Nephron progenitor cell (in vitro differentiated cells): ENCODE measurements at regions not wholly inside any gene's neighbourhood (a gene's known extent, or its start where the extent isn't known, plus 50 kb on each side); places are given as distances from the start of the nearest gene placed in this dataset.

Experiments used
- DNase-seq: peaks from one replicate; pipeline ENCODE4 v3.0.0; 2021
- H3K27ac Mint-ChIP-seq: 2 replicates; pipeline ENCODE4 v1.8.0; 2021; ENCODE audit warnings: mild to moderate bottlenecking, moderate library complexity, mixed read lengths
- H3K27me3 Mint-ChIP-seq: 2 replicates; pipeline ENCODE4 v1.8.0; 2021; ENCODE audit warnings: mild to moderate bottlenecking, low read depth, mixed read lengths; ENCODE audit not compliant: poor library complexity
- H3K36me3 Mint-ChIP-seq: 2 replicates; pipeline ENCODE4 v1.8.0; 2021; ENCODE audit warnings: low read depth, mixed read lengths
- H3K4me1 Mint-ChIP-seq: 2 replicates; pipeline ENCODE4 v1.8.0; 2021; ENCODE audit warnings: mixed read lengths
- H3K4me3 Mint-ChIP-seq: 2 replicates; pipeline ENCODE4 v1.8.0; 2021; ENCODE audit warnings: mild to moderate bottlenecking, moderate library complexity, mixed read lengths
- H3K9me3 Mint-ChIP-seq: 2 replicates; pipeline ENCODE4 v1.8.0; 2021; ENCODE audit warnings: mild to moderate bottlenecking, moderate library complexity, mixed read lengths
- TF ChIP-seq, protein P1 (sequence below): fragments of 200-600 bp; sonication (generic); IDR thresholded peaks from 2 replicates; pipeline ENCODE4 v1.5.0; 2021; ENCODE audit warnings: antibody characterized with exemption

GRCh38 chr3:168443965-168444364, 348.2 kb upstream of the GOLIM4 start:
- Mint-ChIP-seq H3K27me3 (peaks cover 3% of the 10 kb centered on the region), H3K4me3 (no peak overlapping the region), H3K4me1 (peaks cover 20% of the 10 kb centered on the region), H3K36me3 (no peaks in the 10 kb centered on the region), H3K27ac (no peak overlapping the region), H3K9me3 (no peaks in the 10 kb centered on the region)
- no peak for DNase-seq
- TF ChIP-seq, protein P1, sequence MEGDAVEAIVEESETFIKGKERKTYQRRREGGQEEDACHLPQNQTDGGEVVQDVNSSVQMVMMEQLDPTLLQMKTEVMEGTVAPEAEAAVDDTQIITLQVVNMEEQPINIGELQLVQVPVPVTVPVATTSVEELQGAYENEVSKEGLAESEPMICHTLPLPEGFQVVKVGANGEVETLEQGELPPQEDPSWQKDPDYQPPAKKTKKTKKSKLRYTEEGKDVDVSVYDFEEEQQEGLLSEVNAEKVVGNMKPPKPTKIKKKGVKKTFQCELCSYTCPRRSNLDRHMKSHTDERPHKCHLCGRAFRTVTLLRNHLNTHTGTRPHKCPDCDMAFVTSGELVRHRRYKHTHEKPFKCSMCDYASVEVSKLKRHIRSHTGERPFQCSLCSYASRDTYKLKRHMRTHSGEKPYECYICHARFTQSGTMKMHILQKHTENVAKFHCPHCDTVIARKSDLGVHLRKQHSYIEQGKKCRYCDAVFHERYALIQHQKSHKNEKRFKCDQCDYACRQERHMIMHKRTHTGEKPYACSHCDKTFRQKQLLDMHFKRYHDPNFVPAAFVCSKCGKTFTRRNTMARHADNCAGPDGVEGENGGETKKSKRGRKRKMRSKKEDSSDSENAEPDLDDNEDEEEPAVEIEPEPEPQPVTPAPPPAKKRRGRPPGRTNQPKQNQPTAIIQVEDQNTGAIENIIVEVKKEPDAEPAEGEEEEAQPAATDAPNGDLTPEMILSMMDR = no peak

- Mint-ChIP-seq H3K36me3 (no peaks in the 10 kb centered on the region), H3K9me3 (no peaks in the 10 kb centered on the region), H3K27me3 (peaks cover 3% of the 10 kb centered on the region), H3K27ac (peak overlapping the region; percentile 90), H3K4me1 (peaks cover 20% of the 10 kb centered on the region), H3K4me3 (no peak overlapping the region)
- DNase-seq = no peak
- TF ChIP-seq, protein P1 = no peak
These were observed 346.8 kb upstream of the GOLIM4 start for GRCh38 chr3:168442502-168442901.

DNA sequence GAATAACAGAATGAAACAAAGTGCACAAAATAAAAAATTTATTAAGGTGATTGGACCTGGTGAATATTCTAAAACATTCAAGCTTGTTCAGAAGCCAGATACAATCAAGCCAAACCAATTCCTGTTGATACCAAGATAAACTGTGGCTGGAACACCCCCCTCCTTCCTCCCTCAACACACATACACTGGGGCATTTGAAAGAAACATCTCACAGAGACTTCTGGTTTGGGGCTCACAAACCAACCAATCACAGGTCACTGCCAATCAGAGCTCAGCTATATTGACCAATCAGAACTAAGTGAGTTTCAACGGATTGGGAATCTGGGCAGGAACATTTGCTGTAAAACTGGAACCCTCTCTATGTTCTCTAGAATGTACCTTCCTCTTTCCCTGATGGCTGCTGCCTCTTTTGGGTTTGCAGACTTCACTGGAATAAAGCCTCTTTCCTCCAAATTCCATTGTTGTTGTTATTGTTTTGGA, 340.6 kb upstream of the GOLIM4 start:
- Mint-ChIP-seq H3K4me3 (no peak overlapping the region), H3K27me3 (peaks cover 3% of the 10 kb centered on the region), H3K4me1 (no peaks in the 10 kb centered on the region), H3K27ac (no peak overlapping the region), H3K36me3 (no peaks in the 10 kb centered on the region), H3K9me3 (no peaks in the 10 kb centered on the region)
- TF ChIP-seq, protein P1 = no peak
- no peak for DNase-seq

DNA sequence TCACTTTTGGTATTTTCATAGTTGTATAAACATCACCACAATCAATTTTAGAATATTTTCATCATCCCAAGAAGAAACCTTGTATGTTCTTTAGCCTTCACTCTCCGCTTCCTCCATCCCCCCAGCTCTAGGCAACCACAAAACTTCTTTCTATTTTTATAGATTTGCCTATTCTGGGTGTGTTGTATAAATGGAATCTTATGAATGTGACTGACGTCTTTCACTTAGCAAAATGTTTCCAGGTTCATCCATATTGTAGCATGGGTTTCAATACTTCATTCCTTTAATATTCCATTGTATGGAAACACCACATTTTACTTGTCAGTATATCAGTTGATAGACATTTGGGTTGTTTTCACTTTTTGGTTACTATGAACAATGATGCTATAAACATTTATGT, 335.8 kb upstream of the GOLIM4 start:
- no peak overlapping the region for H3K4me3 Mint-ChIP-seq
- TF ChIP-seq, protein P1 = no peak
- DNase-seq = no peak
- no peaks in the 10 kb centered on the region for H3K36me3 Mint-ChIP-seq
- H3K9me3 Mint-ChIP-seq = no peaks in the 10 kb centered on the region
- H3K4me1 Mint-ChIP-seq = no peaks in the 10 kb centered on the region
- no peak overlapping the region for H3K27ac Mint-ChIP-seq
- no peaks in the 10 kb centered on the region for H3K27me3 Mint-ChIP-seq

- no peak overlapping the region for H3K4me3 Mint-ChIP-seq
- H3K4me1 Mint-ChIP-seq = no peaks in the 10 kb centered on the region
- H3K36me3 Mint-ChIP-seq = no peaks in the 10 kb centered on the region
- no peaks in the 10 kb centered on the region for H3K9me3 Mint-ChIP-seq
- no peak for DNase-seq
- H3K27ac Mint-ChIP-seq = no peak overlapping the region
- TF ChIP-seq, protein P1 = no peak
- no peaks in the 10 kb centered on the region for H3K27me3 Mint-ChIP-seq
These were observed 332.2 kb upstream of the GOLIM4 start for GRCh38 chr3:168427835-168428475.

DNA sequence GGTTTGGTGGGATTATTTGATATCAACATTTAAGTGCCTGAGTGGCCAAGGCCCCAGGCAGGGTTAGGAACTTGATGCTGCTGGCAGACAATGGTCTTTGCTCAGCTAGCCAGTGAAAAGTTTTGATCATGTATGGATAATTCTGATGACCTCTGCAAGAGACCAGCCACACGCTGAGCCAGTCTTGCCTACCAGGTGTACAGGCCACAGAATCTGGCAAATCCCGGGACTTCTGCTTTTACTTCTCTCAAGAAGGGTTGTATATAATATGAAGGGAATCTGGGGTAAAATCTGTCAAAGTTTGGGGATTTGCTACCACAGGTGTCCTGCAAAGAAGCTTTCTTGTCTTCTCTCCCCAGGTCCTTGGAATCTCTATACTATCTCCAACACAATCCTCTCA, 331.4 kb upstream of the GOLIM4 start:
- no peaks in the 10 kb centered on the region for H3K9me3 Mint-ChIP-seq
- H3K27ac Mint-ChIP-seq = no peak overlapping the region
- TF ChIP-seq, protein P1 = no peak
- H3K4me3 Mint-ChIP-seq = no peak overlapping the region
- DNase-seq = no peak
- no peaks in the 10 kb centered on the region for H3K27me3 Mint-ChIP-seq
- H3K36me3 Mint-ChIP-seq = no peaks in the 10 kb centered on the region
- no peaks in the 10 kb centered on the region for H3K4me1 Mint-ChIP-seq
